ENCODE measurements at regions not wholly inside any gene's neighbourhood (a gene's known extent, or its start where the extent isn't known, plus 50 kb on each side); places are given as distances from the start of the nearest gene placed in this dataset.
"Not testable (repeated sequence)": the region's sequence is repeated elsewhere in the genome, so short reads cannot be mapped to it uniquely, and the experiment has no call there.

DNA sequence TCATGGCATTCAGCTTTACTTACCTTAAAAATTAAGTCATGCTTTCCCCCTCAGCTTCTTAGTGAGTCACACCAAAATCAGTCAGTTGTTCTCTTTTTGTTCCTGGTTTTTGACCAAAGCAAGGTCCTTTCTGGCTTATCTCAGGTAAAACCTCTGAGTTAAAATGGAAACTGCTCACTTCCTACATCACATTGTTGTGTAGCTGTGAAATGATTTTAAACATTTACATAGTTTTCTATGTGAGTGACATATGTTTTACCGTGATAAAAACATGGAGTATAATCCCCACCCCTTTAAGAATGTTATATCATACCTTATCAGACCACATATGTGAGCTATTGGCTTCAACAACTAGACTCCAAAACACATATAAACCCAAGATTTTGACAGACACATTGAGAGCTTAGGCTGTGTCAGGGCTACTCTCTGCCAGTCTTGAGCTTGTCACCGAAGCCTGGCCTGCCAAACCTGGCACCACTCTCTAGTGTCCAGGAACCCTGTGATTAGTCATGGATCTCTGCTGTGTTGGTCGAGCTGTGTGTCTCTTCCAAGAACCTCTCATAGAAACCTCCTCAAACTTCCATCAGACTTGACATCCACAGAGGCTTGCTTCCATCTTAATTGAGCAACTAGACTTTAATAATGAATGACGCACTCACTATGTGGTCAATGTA lies 113.7 kb upstream of the FOXN2 start:
- WGBS (ENCODE audit: insufficient coverage) = 91% methylated on average over 4 of the region's 4 CpGs
- Mint-ChIP-seq H3K9me3 (no peaks in the 10 kb centered on the region), H3K27ac (no peak overlapping the region), H3K4me3 (no peak overlapping the region), H3K36me3 (no peaks in the 10 kb centered on the region), H3K4me1 (no peaks in the 10 kb centered on the region), H3K27me3 (ENCODE audit: low read depth in 2 of 2) (no peaks in the 10 kb centered on the region)
- TF ChIP-seq, protein P1, sequence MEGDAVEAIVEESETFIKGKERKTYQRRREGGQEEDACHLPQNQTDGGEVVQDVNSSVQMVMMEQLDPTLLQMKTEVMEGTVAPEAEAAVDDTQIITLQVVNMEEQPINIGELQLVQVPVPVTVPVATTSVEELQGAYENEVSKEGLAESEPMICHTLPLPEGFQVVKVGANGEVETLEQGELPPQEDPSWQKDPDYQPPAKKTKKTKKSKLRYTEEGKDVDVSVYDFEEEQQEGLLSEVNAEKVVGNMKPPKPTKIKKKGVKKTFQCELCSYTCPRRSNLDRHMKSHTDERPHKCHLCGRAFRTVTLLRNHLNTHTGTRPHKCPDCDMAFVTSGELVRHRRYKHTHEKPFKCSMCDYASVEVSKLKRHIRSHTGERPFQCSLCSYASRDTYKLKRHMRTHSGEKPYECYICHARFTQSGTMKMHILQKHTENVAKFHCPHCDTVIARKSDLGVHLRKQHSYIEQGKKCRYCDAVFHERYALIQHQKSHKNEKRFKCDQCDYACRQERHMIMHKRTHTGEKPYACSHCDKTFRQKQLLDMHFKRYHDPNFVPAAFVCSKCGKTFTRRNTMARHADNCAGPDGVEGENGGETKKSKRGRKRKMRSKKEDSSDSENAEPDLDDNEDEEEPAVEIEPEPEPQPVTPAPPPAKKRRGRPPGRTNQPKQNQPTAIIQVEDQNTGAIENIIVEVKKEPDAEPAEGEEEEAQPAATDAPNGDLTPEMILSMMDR (IDR thresholded peaks at IDR 0.05) = no peak
- H3K27ac ChIP-seq (ENCODE audit: low read length) = no peak overlapping the region
- no peak for DNase-seq
- ATAC-seq = no peak
- H3K4me3 ChIP-seq (ENCODE audit: low read length) = no peak overlapping the region
- intact Hi-C loops (cut with micrococcal nuclease) = no loop called here
- no peaks in the 10 kb centered on the region for H3K36me3 ChIP-seq (ENCODE audit: control insufficient read depth, insufficient read depth, low read length)
- H3K9me3 ChIP-seq (ENCODE audit: control insufficient read depth, insufficient read depth, low read length) = no peaks in the 10 kb centered on the region
- no peaks in the 10 kb centered on the region for H3K4me1 ChIP-seq (ENCODE audit: control insufficient read depth, insufficient read depth, low read length)
- no peaks in the 10 kb centered on the region for H3K27me3 ChIP-seq (ENCODE audit: control insufficient read depth, insufficient read depth, low read length)

DNA sequence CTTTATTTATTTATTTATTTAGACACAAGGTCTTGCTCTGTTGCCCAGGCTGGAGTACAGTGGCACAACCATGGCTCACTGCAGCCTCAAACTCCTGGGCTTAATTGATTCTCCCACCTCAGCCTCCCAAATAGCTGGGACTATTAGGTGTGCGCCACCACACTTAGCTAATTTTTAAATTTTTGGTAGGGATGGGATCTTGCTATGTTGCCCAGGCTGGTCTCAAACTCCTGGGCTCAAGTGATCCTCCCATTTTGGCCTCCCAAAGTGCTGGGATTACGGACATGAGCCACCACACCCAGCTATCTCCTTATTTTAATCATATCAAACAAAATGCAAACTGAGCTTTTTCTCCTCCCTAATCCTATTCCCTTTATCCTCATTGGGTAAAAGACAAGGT lies 113.0 kb upstream of the FOXN2 start:
- H3K9me3 Mint-ChIP-seq; intact Hi-C loops (cut with micrococcal nuclease); ATAC-seq; H3K27me3 Mint-ChIP-seq (ENCODE audit: low read depth in 2 of 2); H3K36me3 Mint-ChIP-seq; H3K27ac ChIP-seq (ENCODE audit: low read length); H3K27me3 ChIP-seq (ENCODE audit: control insufficient read depth, insufficient read depth, low read length); H3K4me3 ChIP-seq (ENCODE audit: low read length); H3K4me3 Mint-ChIP-seq; H3K4me1 ChIP-seq (ENCODE audit: control insufficient read depth, insufficient read depth, low read length); H3K4me1 Mint-ChIP-seq; DNase-seq; H3K27ac Mint-ChIP-seq; H3K36me3 ChIP-seq (ENCODE audit: control insufficient read depth, insufficient read depth, low read length); H3K9me3 ChIP-seq (ENCODE audit: control insufficient read depth, insufficient read depth, low read length): not testable (repeated sequence)
- WGBS (ENCODE audit: insufficient coverage) = 92% methylated on average over 1 of the region's 2 CpGs

DNA sequence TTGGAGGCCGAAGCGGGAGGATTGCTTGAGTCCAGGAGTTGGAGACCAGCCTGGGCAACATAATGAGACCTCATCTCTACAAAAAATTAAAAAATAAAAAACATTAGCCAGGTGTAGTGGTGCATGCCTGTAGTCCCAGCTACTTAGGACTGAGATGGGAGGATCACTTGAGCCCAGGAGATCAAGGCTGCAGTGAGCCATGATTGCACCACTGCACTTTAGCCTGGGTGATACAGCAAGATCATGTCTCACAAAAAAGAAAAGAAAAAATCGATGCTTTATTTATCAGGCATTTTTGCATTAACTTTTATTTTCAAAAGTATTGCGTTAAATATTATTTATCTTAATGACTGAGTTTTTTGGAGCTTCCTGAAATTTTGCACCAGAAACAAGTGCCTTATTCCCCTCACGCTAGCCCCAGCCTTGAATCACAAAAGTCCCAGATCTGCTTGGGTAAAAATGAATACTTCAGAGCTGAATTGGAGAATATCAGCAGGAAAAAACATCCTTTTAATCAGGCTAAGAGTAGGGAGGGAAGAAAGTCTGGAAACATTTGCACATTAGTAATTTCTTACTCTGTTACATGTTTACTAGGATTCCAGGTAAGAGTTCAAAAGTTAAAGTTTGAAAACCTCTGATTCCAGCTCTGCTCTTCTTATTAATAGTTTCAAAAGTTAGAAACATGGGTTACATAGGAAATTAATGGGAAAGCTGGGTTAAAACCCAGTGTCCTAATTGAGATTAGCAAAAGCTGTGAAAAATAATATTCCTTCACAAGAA lies 111.4 kb upstream of the FOXN2 start:
- Mint-ChIP-seq H3K4me3 (no peak overlapping the region), H3K4me1 (no peaks in the 10 kb centered on the region), H3K27me3 (ENCODE audit: low read depth in 2 of 2) (no peaks in the 10 kb centered on the region), H3K27ac (no peak overlapping the region), H3K36me3 (no peaks in the 10 kb centered on the region), H3K9me3 (no peaks in the 10 kb centered on the region)
- no peaks in the 10 kb centered on the region for H3K4me1 ChIP-seq (ENCODE audit: control insufficient read depth, insufficient read depth, low read length)
- no peaks in the 10 kb centered on the region for H3K27me3 ChIP-seq (ENCODE audit: control insufficient read depth, insufficient read depth, low read length)
- WGBS (ENCODE audit: insufficient coverage) = 96% methylated on average over 3 of the region's 5 CpGs
- ATAC-seq = no peak
- TF ChIP-seq, protein P1 (IDR thresholded peaks at IDR 0.05) = no peak
- H3K27ac ChIP-seq (ENCODE audit: low read length) = no peak overlapping the region
- H3K4me3 ChIP-seq (ENCODE audit: low read length) = no peak overlapping the region
- no peaks in the 10 kb centered on the region for H3K9me3 ChIP-seq (ENCODE audit: control insufficient read depth, insufficient read depth, low read length)
- no peak for DNase-seq
- intact Hi-C loops (cut with micrococcal nuclease) = no loop called here
- no peaks in the 10 kb centered on the region for H3K36me3 ChIP-seq (ENCODE audit: control insufficient read depth, insufficient read depth, low read length)

DNA sequence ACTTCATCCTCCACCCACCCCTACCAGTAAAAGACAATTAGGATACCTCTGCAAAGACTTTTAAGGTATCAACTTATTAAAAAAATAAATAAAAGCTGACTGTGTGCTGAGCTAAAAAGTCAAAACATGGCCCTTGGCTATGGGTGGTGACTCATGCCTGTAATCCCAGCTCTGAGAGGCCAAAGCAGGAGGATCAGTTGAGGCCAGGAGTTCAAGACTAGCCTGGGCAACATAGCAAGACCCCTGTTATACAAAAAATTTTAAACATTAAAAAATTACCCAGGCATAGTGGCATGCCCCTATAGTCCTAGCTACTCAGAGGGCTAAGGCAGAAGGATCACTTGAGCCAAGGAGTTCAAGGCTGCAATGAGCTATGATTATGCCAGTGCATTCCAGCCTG lies 110.8 kb upstream of the FOXN2 start:
- no peak overlapping the region for H3K4me3 Mint-ChIP-seq
- no peak overlapping the region for H3K27ac Mint-ChIP-seq
- ATAC-seq (no peak), DNase-seq (no peak)
- Histone ChIP-seq H3K4me3 (ENCODE audit: low read length) (no peak overlapping the region), H3K27me3 (ENCODE audit: control insufficient read depth, insufficient read depth, low read length) (no peaks in the 10 kb centered on the region), H3K9me3 (ENCODE audit: control insufficient read depth, insufficient read depth, low read length) (no peaks in the 10 kb centered on the region), H3K4me1 (ENCODE audit: control insufficient read depth, insufficient read depth, low read length) (no peaks in the 10 kb centered on the region), H3K36me3 (ENCODE audit: control insufficient read depth, insufficient read depth, low read length) (no peaks in the 10 kb centered on the region), H3K27ac (ENCODE audit: low read length) (no peak overlapping the region)
- intact Hi-C loops (cut with micrococcal nuclease) = no loop called here
- no peaks in the 10 kb centered on the region for H3K4me1 Mint-ChIP-seq
- TF ChIP-seq, protein P1 (IDR thresholded peaks at IDR 0.05) = no peak
- H3K9me3 Mint-ChIP-seq = no peaks in the 10 kb centered on the region
- no peaks in the 10 kb centered on the region for H3K36me3 Mint-ChIP-seq
- no peaks in the 10 kb centered on the region for H3K27me3 Mint-ChIP-seq (ENCODE audit: low read depth in 2 of 2)

Data from natural killer cell (primary cell).